ENCODE measurements at regions not wholly inside any gene's neighbourhood (a gene's known extent, or its start where the extent isn't known, plus 50 kb on each side); places are given as distances from the start of the nearest gene placed in this dataset.

DNA sequence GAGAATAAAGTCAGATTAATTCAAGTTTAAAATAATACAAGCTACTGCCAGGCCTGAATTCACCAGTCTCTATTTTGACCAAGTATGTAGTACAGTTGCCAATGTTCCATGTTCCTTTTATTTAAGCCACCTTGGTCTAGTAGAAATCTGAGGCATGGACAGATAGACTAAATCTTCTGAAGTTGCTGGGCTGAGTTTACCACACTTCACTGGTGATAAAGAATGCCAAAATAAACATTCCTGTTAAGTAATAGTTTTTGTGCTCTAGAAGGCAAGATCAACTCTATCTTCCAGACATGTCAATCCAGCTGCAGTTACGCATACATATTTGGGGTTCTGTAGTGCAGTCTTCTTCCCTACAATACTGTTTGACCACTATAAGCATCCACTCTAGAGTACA, 83.9 kb upstream of the C11orf87 start:
- no peaks in the 10 kb centered on the region for H3K27me3 ChIP-seq (ENCODE audit: control insufficient read depth in 2 of 2, insufficient read depth in 2 of 2, low read length in 2 of 2)
- in situ Hi-C loops (cut with MboI) (no loop called here), intact Hi-C loops (cut with micrococcal nuclease) (no loop called here)
- H3K9me3 ChIP-seq (replicated peaks; ENCODE audit: control insufficient read depth, insufficient read depth, low read depth, low read length) = no peaks in the 10 kb centered on the region
- no peaks in the 10 kb centered on the region for H3K4me1 ChIP-seq (replicated peaks in 1 of 2; ENCODE audit: control insufficient read depth in 2 of 2, insufficient read depth in 2 of 2, low read length in 2 of 2)
- no peaks in the 10 kb centered on the region for H3K79me2 ChIP-seq (ENCODE audit: control insufficient read depth, insufficient read depth, low read length)
- H4K20me1 ChIP-seq (replicated peaks; ENCODE audit: control insufficient read depth, insufficient read depth, low read length) = no peaks in the 10 kb centered on the region
- 0% methylated on average over 1 of the region's 1 CpG for WGBS (ENCODE audit: insufficient coverage, low coverage, missing lambda C conversion rate)
- no peak overlapping the region for H3K9ac ChIP-seq (ENCODE audit: insufficient read depth in 1 of 2, low read depth in 2 of 2, low read length in 2 of 2)
- ChIA-PET CTCF (ENCODE audit: low intra/inter-chr PET ratio) (no interaction called here), POLR2A (no interaction called here)
- H3K27ac ChIP-seq (ENCODE audit: extremely low read depth, low read depth, low read length) = no peak overlapping the region
- ATAC-seq (no peak), FAIRE-seq (no peak), DNase-seq (ENCODE audit: extremely low read depth in 1 of 4, low spot score in 3 of 4) (no peak)
- no peak overlapping the region for H3K4me3 ChIP-seq
- no peak overlapping the region for H2AFZ ChIP-seq (ENCODE audit: low read depth, low read length)
- H3K36me3 ChIP-seq (ENCODE audit: control insufficient read depth, insufficient read depth, low read length) = no peaks in the 10 kb centered on the region
- no TSS peak for BruUV-seq (replicated peaks)
- no peaks in the 10 kb centered on the region for H3K9me1 ChIP-seq (ENCODE audit: control insufficient read depth, insufficient read depth, low read length)
- no peak overlapping the region for H3K4me2 ChIP-seq (ENCODE audit: insufficient read depth, low read length)
- TF ChIP-seq NR2F6 (CRISPR knock-in tag; IDR thresholded peaks at IDR 0.05) = no peak
- TF ChIP-seq RFX7 (CRISPR knock-in tag; IDR thresholded peaks at IDR 0.05) = no peak
- no peak for TF ChIP-seq SIX5 (IDR thresholded peaks at IDR 0.05; ENCODE audit: borderline replicate concordance in 1 of 2, insufficient read depth in 1 of 2, low read depth in 1 of 2, low read length in 2 of 2)
- TF ChIP-seq, protein P1, sequence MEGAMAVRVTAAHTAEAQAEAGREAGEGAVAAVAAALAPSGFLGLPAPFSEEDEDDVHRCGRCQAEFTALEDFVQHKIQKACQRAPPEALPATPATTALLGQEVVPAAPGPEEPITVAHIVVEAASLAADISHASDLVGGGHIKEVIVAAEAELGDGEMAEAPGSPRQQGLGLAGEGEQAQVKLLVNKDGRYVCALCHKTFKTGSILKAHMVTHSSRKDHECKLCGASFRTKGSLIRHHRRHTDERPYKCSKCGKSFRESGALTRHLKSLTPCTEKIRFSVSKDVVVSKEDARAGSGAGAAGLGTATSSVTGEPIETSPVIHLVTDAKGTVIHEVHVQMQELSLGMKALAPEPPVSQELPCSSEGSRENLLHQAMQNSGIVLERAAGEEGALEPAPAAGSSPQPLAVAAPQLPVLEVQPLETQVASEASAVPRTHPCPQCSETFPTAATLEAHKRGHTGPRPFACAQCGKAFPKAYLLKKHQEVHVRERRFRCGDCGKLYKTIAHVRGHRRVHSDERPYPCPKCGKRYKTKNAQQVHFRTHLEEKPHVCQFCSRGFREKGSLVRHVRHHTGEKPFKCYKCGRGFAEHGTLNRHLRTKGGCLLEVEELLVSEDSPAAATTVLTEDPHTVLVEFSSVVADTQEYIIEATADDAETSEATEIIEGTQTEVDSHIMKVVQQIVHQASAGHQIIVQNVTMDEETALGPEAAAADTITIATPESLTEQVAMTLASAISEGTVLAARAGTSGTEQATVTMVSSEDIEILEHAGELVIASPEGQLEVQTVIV (CRISPR knock-in tag; IDR thresholded peaks at IDR 0.05; ENCODE audit: borderline replicate concordance) = no peak
- TF ChIP-seq, protein P2, sequence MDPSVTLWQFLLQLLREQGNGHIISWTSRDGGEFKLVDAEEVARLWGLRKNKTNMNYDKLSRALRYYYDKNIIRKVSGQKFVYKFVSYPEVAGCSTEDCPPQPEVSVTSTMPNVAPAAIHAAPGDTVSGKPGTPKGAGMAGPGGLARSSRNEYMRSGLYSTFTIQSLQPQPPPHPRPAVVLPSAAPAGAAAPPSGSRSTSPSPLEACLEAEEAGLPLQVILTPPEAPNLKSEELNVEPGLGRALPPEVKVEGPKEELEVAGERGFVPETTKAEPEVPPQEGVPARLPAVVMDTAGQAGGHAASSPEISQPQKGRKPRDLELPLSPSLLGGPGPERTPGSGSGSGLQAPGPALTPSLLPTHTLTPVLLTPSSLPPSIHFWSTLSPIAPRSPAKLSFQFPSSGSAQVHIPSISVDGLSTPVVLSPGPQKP (CRISPR knock-in tag; IDR thresholded peaks at IDR 0.05) = no peak
- TF ChIP-seq, protein P3, sequence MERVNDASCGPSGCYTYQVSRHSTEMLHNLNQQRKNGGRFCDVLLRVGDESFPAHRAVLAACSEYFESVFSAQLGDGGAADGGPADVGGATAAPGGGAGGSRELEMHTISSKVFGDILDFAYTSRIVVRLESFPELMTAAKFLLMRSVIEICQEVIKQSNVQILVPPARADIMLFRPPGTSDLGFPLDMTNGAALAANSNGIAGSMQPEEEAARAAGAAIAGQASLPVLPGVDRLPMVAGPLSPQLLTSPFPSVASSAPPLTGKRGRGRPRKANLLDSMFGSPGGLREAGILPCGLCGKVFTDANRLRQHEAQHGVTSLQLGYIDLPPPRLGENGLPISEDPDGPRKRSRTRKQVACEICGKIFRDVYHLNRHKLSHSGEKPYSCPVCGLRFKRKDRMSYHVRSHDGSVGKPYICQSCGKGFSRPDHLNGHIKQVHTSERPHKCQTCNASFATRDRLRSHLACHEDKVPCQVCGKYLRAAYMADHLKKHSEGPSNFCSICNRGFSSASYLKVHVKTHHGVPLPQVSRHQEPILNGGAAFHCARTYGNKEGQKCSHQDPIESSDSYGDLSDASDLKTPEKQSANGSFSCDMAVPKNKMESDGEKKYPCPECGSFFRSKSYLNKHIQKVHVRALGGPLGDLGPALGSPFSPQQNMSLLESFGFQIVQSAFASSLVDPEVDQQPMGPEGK (CRISPR knock-in tag; IDR thresholded peaks at IDR 0.05; ENCODE audit: borderline replicate concordance) = no peak
- TF ChIP-seq, protein P4, sequence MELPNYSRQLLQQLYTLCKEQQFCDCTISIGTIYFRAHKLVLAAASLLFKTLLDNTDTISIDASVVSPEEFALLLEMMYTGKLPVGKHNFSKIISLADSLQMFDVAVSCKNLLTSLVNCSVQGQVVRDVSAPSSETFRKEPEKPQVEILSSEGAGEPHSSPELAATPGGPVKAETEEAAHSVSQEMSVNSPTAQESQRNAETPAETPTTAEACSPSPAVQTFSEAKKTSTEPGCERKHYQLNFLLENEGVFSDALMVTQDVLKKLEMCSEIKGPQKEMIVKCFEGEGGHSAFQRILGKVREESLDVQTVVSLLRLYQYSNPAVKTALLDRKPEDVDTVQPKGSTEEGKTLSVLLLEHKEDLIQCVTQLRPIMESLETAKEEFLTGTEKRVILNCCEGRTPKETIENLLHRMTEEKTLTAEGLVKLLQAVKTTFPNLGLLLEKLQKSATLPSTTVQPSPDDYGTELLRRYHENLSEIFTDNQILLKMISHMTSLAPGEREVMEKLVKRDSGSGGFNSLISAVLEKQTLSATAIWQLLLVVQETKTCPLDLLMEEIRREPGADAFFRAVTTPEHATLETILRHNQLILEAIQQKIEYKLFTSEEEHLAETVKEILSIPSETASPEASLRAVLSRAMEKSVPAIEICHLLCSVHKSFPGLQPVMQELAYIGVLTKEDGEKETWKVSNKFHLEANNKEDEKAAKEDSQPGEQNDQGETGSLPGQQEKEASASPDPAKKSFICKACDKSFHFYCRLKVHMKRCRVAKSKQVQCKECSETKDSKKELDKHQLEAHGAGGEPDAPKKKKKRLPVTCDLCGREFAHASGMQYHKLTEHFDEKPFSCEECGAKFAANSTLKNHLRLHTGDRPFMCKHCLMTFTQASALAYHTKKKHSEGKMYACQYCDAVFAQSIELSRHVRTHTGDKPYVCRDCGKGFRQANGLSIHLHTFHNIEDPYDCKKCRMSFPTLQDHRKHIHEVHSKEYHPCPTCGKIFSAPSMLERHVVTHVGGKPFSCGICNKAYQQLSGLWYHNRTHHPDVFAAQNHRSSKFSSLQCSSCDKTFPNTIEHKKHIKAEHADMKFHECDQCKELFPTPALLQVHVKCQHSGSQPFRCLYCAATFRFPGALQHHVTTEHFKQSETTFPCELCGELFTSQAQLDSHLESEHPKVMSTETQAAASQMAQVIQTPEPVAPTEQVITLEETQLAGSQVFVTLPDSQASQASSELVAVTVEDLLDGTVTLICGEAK (IDR thresholded peaks at IDR 0.05) = no peak
- TF ChIP-seq, protein P4 (CRISPR knock-in tag; IDR thresholded peaks at IDR 0.05) = no peak
